Ovary (tissue), 7 donors: ENCODE measurements at regions not wholly inside any gene's neighbourhood (a gene's known extent, or its start where the extent isn't known, plus 50 kb on each side); places are given as distances from the start of the nearest gene placed in this dataset.

Experiments used
- DNase-seq, 5 donors: peaks; one replicate each; pipeline ENCODE4 v3.0.0-alpha.2; 2019 to 2020
- H3K27ac ChIP-seq, 2 donors: fragments of 200-600 bp; one replicate each; pipeline versions ENCODE4 v1.5.1 to v1.8.0; 2019 to 2022
- H3K27me3 ChIP-seq: fragments of 200-600 bp; one replicate; pipeline ENCODE4 v1.8.0; 2022
- H3K36me3 ChIP-seq: fragments of 200-600 bp; sonication (generic); one replicate; pipeline ENCODE4 v1.5.1; 2019
- H3K4me1 ChIP-seq: one replicate; pipeline ENCODE4 v1.8.1; 2013; ENCODE audit warnings: mild to moderate bottlenecking, moderate library complexity; ENCODE audit not compliant: insufficient read depth
- H3K4me3 ChIP-seq: fragments of 200-600 bp; sonication (generic); one replicate; pipeline ENCODE4 v1.5.1; 2017
- H3K9me3 ChIP-seq, 2 donors: fragments of 200-600 bp in 1 of 2; sonication (generic) in 1 of 2; one replicate each; pipeline versions ENCODE4 v1.5.1 to v1.8.1; 2013 to 2019; ENCODE audit warnings: mild to moderate bottlenecking in 1 of 2, moderate library complexity in 1 of 2
- EP300 ChIP-seq: sonication (generic); formaldehyde crosslinking; IDR thresholded peaks from one replicate; pipeline ENCODE4 v1.6.1; 2017; ENCODE audit warnings: antibody characterized with exemption
- POLR2A ChIP-seq: fragments of 450-650 bp; IDR thresholded peaks from one replicate; pipeline ENCODE4 v1.6.1; 2017; ENCODE audit warnings: antibody characterized with exemption, mild to moderate bottlenecking, moderate library complexity
- WGBS, 3 donors: extraction: QIAGEN DNeasy Blood & Tissue Kit in 1 of 3; methylation state at CpG; one replicate each; pipeline versions ENCODE4 v1.1.5 to v1.1.7; 2013 to 2017; 5-methylcytosine and 5-hydroxymethylcytosine counted together
- intact Hi-C, 4 donors: fragments of 100-400 bp; cut with DNase I; formaldehyde crosslinking; loops; one replicate each; pipeline versions ENCODE4 v1.11.0 to v1.15.1; 2022 to 2023
- TF ChIP-seq, protein P1 (sequence below), 3 donors: fragments of 450-650 bp in 2 of 3; fragments of 200-600 bp in 1 of 3; IDR thresholded peaks; one replicate each; pipeline versions ENCODE4 v1.5.1 to v1.8.0; 2016 to 2022; ENCODE audit warnings: antibody characterized with exemption in 3 of 3, mild to moderate bottlenecking in 1 of 3
- donor health status: DM: no; HTN: no; CAD: no; lungs with moderate emphysema.
- donor health status: DM: no; HTN: no; CAD: no.
- donor health status: Bipolar disorder and iron deficiency.
- donor health status: DM: no; HTN: no; CAD: no.
- donor health status: DM: yes; HTN: yes; CAD: no.

DNA sequence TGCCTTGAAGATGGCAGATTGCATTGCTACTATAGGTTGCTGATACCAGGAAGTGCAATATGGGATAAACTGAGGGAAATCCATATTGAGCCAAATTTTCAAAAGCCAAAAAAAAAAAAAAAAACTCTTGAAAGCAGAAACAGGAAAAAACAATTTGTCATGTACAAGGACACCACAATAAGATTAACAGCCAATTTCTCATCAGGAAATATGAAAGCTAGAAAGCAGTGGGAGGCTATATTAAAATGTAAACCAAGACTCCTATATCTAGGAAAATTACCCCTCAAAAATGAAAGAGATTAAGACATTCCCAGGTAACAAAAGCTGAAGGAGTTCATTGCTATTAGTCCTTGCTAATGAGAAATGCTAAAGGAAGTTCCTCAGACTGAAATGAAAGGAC lies 462.8 kb upstream of the DPH6 start:
- Histone ChIP-seq H3K9me3 (no peaks in the 10 kb centered on the region), H3K27me3 (no peaks in the 10 kb centered on the region), H3K4me1 (no peaks in the 10 kb centered on the region), H3K27ac (no peak overlapping the region), H3K4me3 (no peak overlapping the region), H3K36me3 (no peaks in the 10 kb centered on the region)
- intact Hi-C loops, result no loop called here
- TF ChIP-seq EP300 (no peak), POLR2A (no peak)
- TF ChIP-seq, protein P1, sequence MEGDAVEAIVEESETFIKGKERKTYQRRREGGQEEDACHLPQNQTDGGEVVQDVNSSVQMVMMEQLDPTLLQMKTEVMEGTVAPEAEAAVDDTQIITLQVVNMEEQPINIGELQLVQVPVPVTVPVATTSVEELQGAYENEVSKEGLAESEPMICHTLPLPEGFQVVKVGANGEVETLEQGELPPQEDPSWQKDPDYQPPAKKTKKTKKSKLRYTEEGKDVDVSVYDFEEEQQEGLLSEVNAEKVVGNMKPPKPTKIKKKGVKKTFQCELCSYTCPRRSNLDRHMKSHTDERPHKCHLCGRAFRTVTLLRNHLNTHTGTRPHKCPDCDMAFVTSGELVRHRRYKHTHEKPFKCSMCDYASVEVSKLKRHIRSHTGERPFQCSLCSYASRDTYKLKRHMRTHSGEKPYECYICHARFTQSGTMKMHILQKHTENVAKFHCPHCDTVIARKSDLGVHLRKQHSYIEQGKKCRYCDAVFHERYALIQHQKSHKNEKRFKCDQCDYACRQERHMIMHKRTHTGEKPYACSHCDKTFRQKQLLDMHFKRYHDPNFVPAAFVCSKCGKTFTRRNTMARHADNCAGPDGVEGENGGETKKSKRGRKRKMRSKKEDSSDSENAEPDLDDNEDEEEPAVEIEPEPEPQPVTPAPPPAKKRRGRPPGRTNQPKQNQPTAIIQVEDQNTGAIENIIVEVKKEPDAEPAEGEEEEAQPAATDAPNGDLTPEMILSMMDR (IDR thresholded peaks at IDR 0.05), result no peak
- DNase-seq, result no peak

DNA sequence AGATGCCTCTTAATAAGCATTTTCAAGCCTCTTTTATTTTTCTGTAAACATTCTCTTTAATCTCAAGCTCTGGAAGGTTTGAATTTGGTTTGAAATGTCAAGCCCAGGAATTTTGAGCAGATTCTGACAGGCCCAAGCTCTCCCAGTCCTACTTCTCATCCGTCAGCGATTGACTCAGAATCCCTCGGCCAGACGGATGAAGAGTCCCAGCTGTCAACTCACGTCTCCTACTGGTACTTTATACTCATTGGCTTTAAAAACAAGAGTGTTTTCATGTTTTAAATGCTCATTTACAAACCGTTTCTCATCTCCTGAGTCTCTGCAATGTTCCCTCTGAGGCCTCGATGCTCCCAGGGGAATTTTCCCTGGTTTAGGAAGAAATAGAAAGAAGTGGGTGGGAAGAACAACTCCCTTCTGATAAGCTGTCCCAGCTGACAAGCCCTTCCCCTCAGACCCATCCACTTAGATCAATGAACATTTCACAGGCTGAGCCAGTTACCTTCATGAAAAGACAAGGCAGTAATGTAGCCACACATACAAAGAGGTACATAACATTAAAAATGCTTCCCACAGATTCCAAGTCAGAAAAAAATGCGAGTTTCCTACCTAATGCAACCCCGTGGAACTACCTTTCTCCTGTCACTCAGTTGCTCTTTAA lies 478.2 kb upstream of the DPH6 start:
- no peaks in the 10 kb centered on the region for H3K36me3 ChIP-seq
- H3K9me3 ChIP-seq, result no peaks in the 10 kb centered on the region
- H3K27ac ChIP-seq, result no peak overlapping the region
- intact Hi-C loops, result no loop called here
- no peak overlapping the region for H3K4me3 ChIP-seq
- H3K27me3 ChIP-seq, result no peaks in the 10 kb centered on the region
- H3K4me1 ChIP-seq, result peaks cover 2% of the 10 kb centered on the region
- peak in 3 of 5 donors; percentile 22 to 35 (median 27) for DNase-seq
- no peak for TF ChIP-seq POLR2A
- TF ChIP-seq, protein P1 (IDR thresholded peaks at IDR 0.05), result no peak
- TF ChIP-seq EP300, result no peak
- 18 to 20% (median 19%) methylated on average over 9 of the region's 9 CpGs for WGBS, 3 donors

DNA sequence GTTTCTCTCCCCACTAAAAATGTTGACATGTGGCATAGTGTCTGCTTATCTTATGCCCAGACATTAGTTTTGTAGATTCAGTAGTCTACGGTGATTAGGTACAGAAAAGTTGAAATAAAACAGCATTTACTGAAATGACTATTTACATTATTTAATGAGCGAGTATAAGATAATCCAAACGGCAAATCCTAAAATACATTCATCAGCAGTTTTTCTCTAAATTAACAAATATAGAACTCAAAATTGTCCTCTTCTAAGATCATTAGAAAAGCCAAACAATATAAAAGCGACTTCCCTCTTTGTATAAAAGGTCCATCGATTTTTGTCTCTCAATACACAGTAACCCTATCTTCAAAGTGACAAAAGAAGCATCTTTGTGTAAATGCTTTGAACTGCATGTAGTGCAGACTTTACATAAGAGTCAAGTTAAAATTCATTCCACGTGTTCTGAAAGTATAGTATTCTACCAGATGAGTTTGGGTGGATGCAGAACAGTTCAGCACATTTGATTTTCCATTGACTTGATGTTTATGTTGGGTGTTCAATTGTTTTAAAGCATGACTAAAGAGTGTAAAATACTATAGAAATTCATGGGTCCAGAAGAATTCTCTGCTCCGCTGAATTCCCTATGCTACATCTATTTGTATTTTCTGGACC lies 480.8 kb upstream of the DPH6 start:
- 88 to 92% (median 91%) methylated on average over 7 of the region's 7 CpGs for WGBS, 3 donors
- intact Hi-C loops, result no loop called here

DNA sequence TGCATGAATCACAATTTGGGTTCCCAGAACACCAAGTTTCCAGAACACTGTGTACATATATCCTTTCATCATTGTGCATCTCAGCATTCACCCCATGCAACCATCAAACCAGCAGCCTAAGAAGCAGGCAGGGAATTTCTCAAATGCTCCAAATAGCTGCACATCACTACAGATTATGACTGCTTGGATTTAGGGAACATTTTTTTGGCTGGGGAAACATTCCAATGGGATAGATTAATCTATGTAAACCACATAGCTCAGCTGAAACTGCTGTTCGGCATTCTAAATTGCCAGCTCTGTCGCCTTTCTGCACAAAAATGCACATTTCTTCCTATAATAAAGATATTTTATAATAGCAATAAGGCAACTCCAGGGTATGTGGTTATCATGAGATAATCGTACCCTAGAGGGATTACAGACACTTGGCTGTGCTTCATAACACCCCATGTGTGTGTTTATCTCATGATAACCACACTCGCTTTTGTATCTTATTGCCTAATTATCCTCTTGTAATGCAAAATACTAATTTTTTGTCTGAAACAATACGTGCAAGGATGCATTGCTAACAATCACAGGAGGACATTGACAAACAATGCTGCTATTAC lies 483.7 kb upstream of the DPH6 start:
- 40 to 58% (median 42%) methylated on average over 5 of the region's 5 CpGs for WGBS, 3 donors
- intact Hi-C loops, result no loop called here
- Histone ChIP-seq H3K36me3 (no peaks in the 10 kb centered on the region), H3K9me3 (no peaks in the 10 kb centered on the region), H3K4me1 (no peaks in the 10 kb centered on the region), H3K27ac (no peak overlapping the region), H3K4me3 (no peak overlapping the region), H3K27me3 (no peaks in the 10 kb centered on the region)
- no peak for DNase-seq
- TF ChIP-seq, protein P1 (IDR thresholded peaks at IDR 0.05), result no peak
- TF ChIP-seq EP300 (no peak), POLR2A (no peak)

More for the DNA sequence above, 480.8 kb upstream of the DPH6 start:
- TF ChIP-seq, protein P1 (IDR thresholded peaks at IDR 0.05), result no peak
- TF ChIP-seq POLR2A, result no peak
- no peak for TF ChIP-seq EP300
- Histone ChIP-seq H3K27me3 (no peaks in the 10 kb centered on the region), H3K27ac (no peak overlapping the region), H3K9me3 (no peaks in the 10 kb centered on the region), H3K4me3 (no peak overlapping the region), H3K4me1 (peaks cover 2% of the 10 kb centered on the region), H3K36me3 (no peaks in the 10 kb centered on the region)
- DNase-seq, result no peak
